ENCODE measurements at regions not wholly inside any gene's neighbourhood (a gene's known extent, or its start where the extent isn't known, plus 50 kb on each side); places are given as distances from the start of the nearest gene placed in this dataset.

DNA sequence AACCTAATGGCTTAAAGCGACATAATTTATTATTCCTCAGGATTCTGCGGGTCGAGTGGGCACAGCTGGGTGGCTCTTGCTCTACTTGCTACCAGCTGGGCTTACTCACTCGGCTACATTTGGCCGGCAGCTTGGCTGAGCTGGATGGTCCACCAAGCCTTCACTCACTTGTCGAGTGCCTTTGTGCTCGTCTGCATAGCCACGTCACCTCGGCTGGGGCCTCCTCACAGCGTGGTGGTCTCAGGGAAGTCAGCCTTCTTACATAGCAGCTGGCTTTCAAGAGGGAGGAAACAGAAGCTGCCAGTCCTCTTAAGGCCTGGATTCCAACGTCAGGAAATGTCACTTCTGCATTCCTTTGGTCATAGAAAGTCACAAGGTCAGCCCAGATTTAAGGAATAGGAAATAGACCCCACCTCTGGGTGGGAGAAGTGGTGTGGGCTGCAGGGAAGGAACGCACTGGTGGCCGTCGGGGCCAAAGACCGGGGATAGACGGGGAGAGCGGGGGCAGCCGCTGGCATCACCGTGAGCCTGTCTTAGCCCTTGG is 75.1 kb upstream of the RUFY1 start:
- TF ChIP-seq GATA2 (IDR thresholded peaks at IDR 0.05; ENCODE audit: low read depth, low read length), result no peak
- TF ChIP-seq GATA3 (IDR thresholded peaks at IDR 0.05; ENCODE audit: low read depth, low read length), result no peak
